ENCODE measurements at regions not wholly inside any gene's neighbourhood (a gene's known extent, or its start where the extent isn't known, plus 50 kb on each side); places are given as distances from the start of the nearest gene placed in this dataset.

DNA sequence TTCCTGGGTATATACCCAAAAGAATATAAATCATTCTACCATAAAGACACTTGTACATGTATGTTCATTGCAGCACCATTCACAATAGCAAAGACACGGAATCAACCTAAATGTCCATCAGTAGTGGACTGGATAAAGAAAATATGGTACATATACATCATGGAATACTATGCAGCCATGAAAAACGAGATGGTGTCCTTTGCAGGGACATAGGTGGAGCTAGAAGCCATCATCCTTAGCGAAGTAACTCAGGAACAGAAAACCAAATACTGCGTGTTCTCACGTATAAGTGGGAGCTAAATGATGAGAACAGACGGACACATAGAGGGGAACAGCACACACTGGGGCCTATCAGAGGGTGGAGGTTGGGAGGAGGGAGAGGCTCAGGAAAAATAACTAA, 183.7 kb upstream of the CELF2 start:
- DNase-seq (no peak), ATAC-seq (ENCODE audit: poor library complexity) (no peak)
- no peak overlapping the region for H3K27ac ChIP-seq (ENCODE audit: low read depth in 1 of 2, low read length in 2 of 2)
- ChIA-PET CTCF (no interaction called here), POLR2A (no interaction called here)
- no peaks in the 10 kb centered on the region for H3K4me1 ChIP-seq (ENCODE audit: insufficient read depth, low read length)
- intact Hi-C loops (cut with DNase I, micrococcal nuclease) = no loop called here
- no peaks in the 10 kb centered on the region for H3K4me1 Mint-ChIP-seq (ENCODE audit: low read depth)
- peaks cover under 1 to 4% of the 10 kb centered on the region in 2 experiments for H3K9me3 ChIP-seq (ENCODE audit: control insufficient read depth in 1 of 2, insufficient read depth in 1 of 2, low read length in 2 of 2)
- no peaks in the 10 kb centered on the region for H3K36me3 Mint-ChIP-seq (ENCODE audit: low read depth)
- H3K9me3 Mint-ChIP-seq = no peaks in the 10 kb centered on the region
- no peaks in the 10 kb centered on the region for H3K36me3 ChIP-seq (ENCODE audit: insufficient read depth, low read length)
- H3K4me3 Mint-ChIP-seq = no peak overlapping the region
- H3K27ac Mint-ChIP-seq = no peak overlapping the region
- no peak overlapping the region for H3K4me3 ChIP-seq (ENCODE audit: low read length)
- H3K27me3 Mint-ChIP-seq = no peaks in the 10 kb centered on the region
- TF ChIP-seq, protein P1, sequence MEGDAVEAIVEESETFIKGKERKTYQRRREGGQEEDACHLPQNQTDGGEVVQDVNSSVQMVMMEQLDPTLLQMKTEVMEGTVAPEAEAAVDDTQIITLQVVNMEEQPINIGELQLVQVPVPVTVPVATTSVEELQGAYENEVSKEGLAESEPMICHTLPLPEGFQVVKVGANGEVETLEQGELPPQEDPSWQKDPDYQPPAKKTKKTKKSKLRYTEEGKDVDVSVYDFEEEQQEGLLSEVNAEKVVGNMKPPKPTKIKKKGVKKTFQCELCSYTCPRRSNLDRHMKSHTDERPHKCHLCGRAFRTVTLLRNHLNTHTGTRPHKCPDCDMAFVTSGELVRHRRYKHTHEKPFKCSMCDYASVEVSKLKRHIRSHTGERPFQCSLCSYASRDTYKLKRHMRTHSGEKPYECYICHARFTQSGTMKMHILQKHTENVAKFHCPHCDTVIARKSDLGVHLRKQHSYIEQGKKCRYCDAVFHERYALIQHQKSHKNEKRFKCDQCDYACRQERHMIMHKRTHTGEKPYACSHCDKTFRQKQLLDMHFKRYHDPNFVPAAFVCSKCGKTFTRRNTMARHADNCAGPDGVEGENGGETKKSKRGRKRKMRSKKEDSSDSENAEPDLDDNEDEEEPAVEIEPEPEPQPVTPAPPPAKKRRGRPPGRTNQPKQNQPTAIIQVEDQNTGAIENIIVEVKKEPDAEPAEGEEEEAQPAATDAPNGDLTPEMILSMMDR (IDR thresholded peaks at IDR 0.05) = no peak
- H3K27me3 ChIP-seq (ENCODE audit: control insufficient read depth in 1 of 2, insufficient read depth in 2 of 2, low read length in 2 of 2) = no peaks in the 10 kb centered on the region

DNA sequence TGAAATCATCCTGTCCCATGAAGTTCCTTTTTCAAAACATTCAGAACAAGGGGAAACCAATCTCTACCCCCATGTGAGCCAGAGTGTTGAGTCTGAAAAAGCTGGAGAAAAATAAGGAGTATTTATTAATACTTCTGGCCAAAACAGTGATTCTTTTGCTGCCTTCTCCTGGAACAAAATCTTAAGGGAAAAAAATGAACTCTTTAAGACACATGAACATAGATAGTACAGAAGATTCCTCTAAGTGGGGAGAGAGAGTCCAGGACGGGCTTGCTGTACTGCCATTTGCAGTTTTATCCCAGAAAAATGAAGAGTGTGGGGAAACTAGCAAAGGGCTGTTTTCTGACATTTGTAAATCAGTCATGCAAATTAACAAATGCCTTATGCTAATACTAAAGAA, 173.4 kb upstream of the CELF2 start:
- TF ChIP-seq, protein P1 (IDR thresholded peaks at IDR 0.05) = no peak
- ChIA-PET CTCF (no interaction called here), POLR2A (no interaction called here)
- H3K36me3 ChIP-seq (ENCODE audit: insufficient read depth, low read length) = no peaks in the 10 kb centered on the region
- Mint-ChIP-seq H3K4me1 (ENCODE audit: low read depth) (no peaks in the 10 kb centered on the region), H3K9me3 (peaks cover 5% of the 10 kb centered on the region), H3K36me3 (ENCODE audit: low read depth) (no peaks in the 10 kb centered on the region), H3K27ac (no peak overlapping the region), H3K27me3 (peaks cover 17% of the 10 kb centered on the region), H3K4me3 (no peak overlapping the region)
- no peaks in the 10 kb centered on the region for H3K4me1 ChIP-seq (ENCODE audit: insufficient read depth, low read length)
- no peak for DNase-seq
- no peak overlapping the region for H3K4me3 ChIP-seq (ENCODE audit: low read length)
- intact Hi-C loops (cut with DNase I, micrococcal nuclease) = no loop called here
- ATAC-seq (ENCODE audit: poor library complexity) = no peak
- no peak overlapping the region for H3K27ac ChIP-seq (ENCODE audit: low read depth in 1 of 2, low read length in 2 of 2)
- no peaks in the 10 kb centered on the region for H3K27me3 ChIP-seq (ENCODE audit: control insufficient read depth in 1 of 2, insufficient read depth in 2 of 2, low read length in 2 of 2)
- H3K9me3 ChIP-seq (ENCODE audit: control insufficient read depth in 1 of 2, insufficient read depth in 1 of 2, low read length in 2 of 2) = peaks cover 0 to 5% of the 10 kb centered on the region in 2 experiments

DNA sequence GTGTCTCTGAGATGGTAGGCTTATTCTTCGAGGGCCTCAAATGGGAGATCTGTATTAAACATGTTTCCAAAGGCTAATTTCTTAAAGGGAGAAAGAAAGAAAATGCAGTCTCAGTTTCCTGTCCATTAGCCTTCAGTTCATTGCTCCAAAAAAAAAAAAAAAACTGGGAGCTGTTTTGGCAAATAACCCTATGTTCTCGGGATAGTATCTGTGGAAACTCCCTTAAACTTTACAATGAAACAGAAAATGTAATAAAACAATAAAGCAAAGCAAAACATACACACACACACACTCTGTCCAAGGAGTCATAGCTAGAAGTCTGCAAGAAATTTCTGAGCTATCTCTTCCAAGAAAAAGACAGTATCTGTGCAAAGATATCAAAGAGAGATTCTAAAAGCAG, 172.5 kb upstream of the CELF2 start:
- intact Hi-C loops (cut with DNase I, micrococcal nuclease) = no loop called here
- no peaks in the 10 kb centered on the region for H3K4me1 ChIP-seq (ENCODE audit: insufficient read depth, low read length)
- H3K4me1 Mint-ChIP-seq (ENCODE audit: low read depth) = no peaks in the 10 kb centered on the region
- no peaks in the 10 kb centered on the region for H3K36me3 ChIP-seq (ENCODE audit: insufficient read depth, low read length)
- peaks cover 18% of the 10 kb centered on the region for H3K27me3 Mint-ChIP-seq
- no peak overlapping the region for H3K27ac Mint-ChIP-seq
- H3K27me3 ChIP-seq (ENCODE audit: control insufficient read depth in 1 of 2, insufficient read depth in 2 of 2, low read length in 2 of 2) = no peaks in the 10 kb centered on the region
- TF ChIP-seq, protein P1 (IDR thresholded peaks at IDR 0.05) = no peak
- H3K9me3 Mint-ChIP-seq = no peaks in the 10 kb centered on the region
- ChIA-PET POLR2A (no interaction called here), CTCF (interaction anchor here (0.6 to 1.5 kb wide), 2 partner anchors 10 to 1244 kb away, joined by 3 read pairs; no protein-coding TSS in a partner anchor)
- ATAC-seq (ENCODE audit: poor library complexity) (no peak), DNase-seq (no peak)
- H3K9me3 ChIP-seq (ENCODE audit: control insufficient read depth in 1 of 2, insufficient read depth in 1 of 2, low read length in 2 of 2) = no peaks in the 10 kb centered on the region
- H3K27ac ChIP-seq (ENCODE audit: low read depth in 1 of 2, low read length in 2 of 2) = no peak overlapping the region
- H3K4me3 Mint-ChIP-seq = no peak overlapping the region
- no peaks in the 10 kb centered on the region for H3K36me3 Mint-ChIP-seq (ENCODE audit: low read depth)
- H3K4me3 ChIP-seq (ENCODE audit: low read length) = no peak overlapping the region

All from CD4-positive, alpha-beta T cell (primary cell).